HepG2 (cell line): ENCODE measurements at regions not wholly inside any gene's neighbourhood (a gene's known extent, or its start where the extent isn't known, plus 50 kb on each side); places are given as distances from the start of the nearest gene placed in this dataset.

Source experiments
- ATAC-seq: fragments of 200-7000 bp; cut with Tn5 transposase; 3 replicates; pipeline ENCODE4 v1.9.1; 2020; ENCODE audit warnings: mild to moderate bottlenecking, moderate library complexity
- BruUV-seq: library from RNA; stranded (reverse); fragments of 400-500 nt; replicated peaks from 2 replicates; lab custom pipeline; 2021; lab: Mats Ljungman, UMichigan
- CTCF ChIA-PET: fragments of 300-600 bp; formaldehyde crosslinking; extraction: SDS; loops from one replicate; lab custom pipeline; 2021; ENCODE audit warnings: low total read pairs, inconsistent platforms, low intra/inter-chr PET ratio; lab: Yijun Ruan, JAX
- POLR2A ChIA-PET: fragments of 350-600 bp; sonication (Branson Sonifier 250); formaldehyde crosslinking; loops from one replicate; lab custom pipeline; 2020; ENCODE audit warnings: antibody characterized with exemption, inconsistent platforms; lab: Yijun Ruan, JAX
- DNase-seq: peaks from one replicate; pipeline ENCODE4 v3.0.0-alpha.2; 2015; ENCODE audit warnings: low spot score
- FAIRE-seq: peaks from 3 replicates; lab custom pipeline; 2011; peaks lifted over from hg19 to GRCh38; lab: Jason Lieb, UNC
- H2AFZ ChIP-seq: one replicate; pipeline ENCODE4 v1.6.1; 2011; ENCODE audit warnings: low read length, inconsistent platforms
- H3K27ac ChIP-seq: fragments of 300-600 bp; 3 replicates; pipeline ENCODE4 v1.8.0; 2011; ENCODE audit warnings: mixed run types, mild to moderate bottlenecking, mixed read lengths, low read length, inconsistent platforms; ENCODE audit not compliant: insufficient read depth; ENCODE audit errors: extremely low read length
- H3K27me3 ChIP-seq, 2 experiments: fragments of 200-600 bp in 1 of 2; 2 replicates in 1 of 2; 3 replicates in 1 of 2; pipeline versions ENCODE4 v1.6.0 to v1.8.0; 2011; ENCODE audit warnings: low read length in 2 of 2, mild to moderate bottlenecking in 2 of 2, moderate library complexity in 2 of 2, inconsistent platforms in 1 of 2; ENCODE audit not compliant: insufficient read depth in 2 of 2, control insufficient read depth in 1 of 2
- H3K36me3 ChIP-seq, 2 experiments: fragments of 200-600 bp in 1 of 2; replicated peaks in 1 of 2; 2 replicates in 1 of 2; 3 replicates in 1 of 2; pipeline versions ENCODE4 v1.5.1 to v1.8.0; 2011; ENCODE audit warnings: low read length in 2 of 2, inconsistent platforms in 1 of 2; ENCODE audit not compliant: insufficient read depth in 2 of 2, control insufficient read depth in 1 of 2
- H3K4me1 ChIP-seq: 2 replicates; pipeline ENCODE4 v1.5.1; 2012; ENCODE audit warnings: low read length, inconsistent platforms; ENCODE audit not compliant: insufficient read depth
- H3K4me2 ChIP-seq: 2 replicates; pipeline ENCODE4 v1.6.0; 2011; ENCODE audit warnings: low read depth, low read length, inconsistent platforms
- H3K4me3 ChIP-seq, 3 experiments: fragments of 200-600 bp in 1 of 3; sonication (generic), shearing (Covaris generic) in 1 of 3; replicated peaks in 1 of 3; 2 replicates each; pipeline ENCODE4 v1.5.1; 2011 to 2016; ENCODE audit warnings: low read length in 3 of 3, inconsistent platforms in 2 of 3, low read depth in 2 of 3, mild to moderate bottlenecking in 2 of 3, control low read depth in 1 of 3, mixed read lengths in 1 of 3; ENCODE audit not compliant: insufficient read depth in 1 of 3
- H3K79me2 ChIP-seq: one replicate; pipeline ENCODE4 v1.6.1; 2011; ENCODE audit warnings: low read length, inconsistent platforms; ENCODE audit not compliant: insufficient read depth
- H3K9ac ChIP-seq: 2 replicates; pipeline ENCODE4 v1.6.0; 2011; ENCODE audit warnings: mild to moderate bottlenecking, low read depth, low read length, inconsistent platforms; ENCODE audit not compliant: insufficient read depth
- H3K9me3 ChIP-seq: 2 replicates; pipeline ENCODE4 v1.5.1; 2012; ENCODE audit warnings: mild to moderate bottlenecking, low read length
- H4K20me1 ChIP-seq: 2 replicates; pipeline ENCODE4 v1.6.0; 2011; ENCODE audit warnings: inconsistent platforms, mild to moderate bottlenecking, low read length, moderate library complexity; ENCODE audit not compliant: insufficient read depth
- ARID4A ChIP-seq: sonication (generic); formaldehyde crosslinking; IDR thresholded peaks from 2 replicates; pipeline ENCODE4 v1.5.0; 2020; ENCODE audit warnings: mild to moderate bottlenecking, missing genetic modification reagents, borderline replicate concordance
- MEIS1 ChIP-seq: sonication (generic); formaldehyde crosslinking; IDR thresholded peaks from 2 replicates; pipeline ENCODE4 v1.9.0; 2021; ENCODE audit warnings: mild to moderate bottlenecking, missing genetic modification reagents, moderate library complexity, borderline replicate concordance
- SIX1 ChIP-seq: sonication (generic); formaldehyde crosslinking; IDR thresholded peaks from 2 replicates; pipeline ENCODE4 v1.4.0; 2020; ENCODE audit warnings: missing genetic modification reagents, borderline replicate concordance
- TAF1 ChIP-seq: sonication (generic); formaldehyde crosslinking; IDR thresholded peaks from 2 replicates; pipeline ENCODE4 v1.4.0; 2020; ENCODE audit warnings: missing genetic modification reagents
- TRAFD1 ChIP-seq: sonication (generic); formaldehyde crosslinking; IDR thresholded peaks from 2 replicates; pipeline ENCODE4 v1.5.1; 2020; ENCODE audit warnings: missing genetic modification reagents, mild to moderate bottlenecking, borderline replicate concordance
- ZC3H13 ChIP-seq: sonication (generic); formaldehyde crosslinking; IDR thresholded peaks from 2 replicates; pipeline ENCODE4 v1.8.1; 2023; ENCODE audit warnings: mild to moderate bottlenecking, missing genetic modification reagents, moderate library complexity
- ZNF143 ChIP-seq: sonication (generic); formaldehyde crosslinking; IDR thresholded peaks from 2 replicates; pipeline ENCODE4 v1.4.0; 2020; ENCODE audit warnings: missing genetic modification reagents
- ZNF24 ChIP-seq: fragments of 450-650 bp; IDR thresholded peaks from 2 replicates; pipeline ENCODE4 v1.6.1; 2017; ENCODE audit warnings: antibody characterized with exemption, mild to moderate bottlenecking
- ZNF724P ChIP-seq: sonication (generic); formaldehyde crosslinking; IDR thresholded peaks from 2 replicates; pipeline ENCODE4 v1.8.0; 2022; ENCODE audit warnings: missing genetic modification reagents, borderline replicate concordance
- ZNF761 ChIP-seq: sonication (generic); formaldehyde crosslinking; conservative IDR thresholded peaks from 2 replicates; pipeline ENCODE4 v1.4.0; 2020; ENCODE audit warnings: mild to moderate bottlenecking, missing genetic modification reagents
- ZSCAN9 ChIP-seq: IDR thresholded peaks from 2 replicates; pipeline ENCODE4 v1.6.1; 2016; ENCODE audit warnings: borderline replicate concordance
- WGBS: methylation state at CpG from one replicate; pipeline ENCODE4 v1.1.6; 2017; ENCODE audit warnings: low lambda C conversion rate; 5-methylcytosine and 5-hydroxymethylcytosine counted together
- in situ Hi-C: cut with HindIII; loops from 2 replicates; pipeline ENCODE4 v1.10.0; 2017; ENCODE audit warnings: low pct_unique_long_range_greater_than_20kb; ENCODE audit not compliant: extremely low pct_ligation_motif_present
- intact Hi-C: fragments of 100-400 bp; cut with micrococcal nuclease; formaldehyde crosslinking; loops from one replicate; pipeline ENCODE4 v1.10.0; 2022; ENCODE audit not compliant: unreplicated experiment
- TF ChIP-seq, protein P1 (sequence below): sonication (generic); formaldehyde crosslinking; IDR thresholded peaks from 2 replicates; pipeline ENCODE4 v1.9.0; 2022; ENCODE audit warnings: low read depth, missing genetic modification reagents
- TF ChIP-seq, protein P2 (sequence below): sonication (generic); formaldehyde crosslinking; IDR thresholded peaks from 2 replicates; pipeline ENCODE4 v1.8.0; 2022; ENCODE audit warnings: missing genetic modification reagents, mild to moderate bottlenecking, moderate library complexity, borderline replicate concordance

- 8% methylated on average over 2 of the region's 2 CpGs for WGBS
- no peak overlapping the region for H3K4me3 ChIP-seq
- intact Hi-C loops (no loop called here), in situ Hi-C loops (no loop called here)
- no peaks in the 10 kb centered on the region for H3K36me3 ChIP-seq
- ATAC-seq (no peak), DNase-seq (no peak), FAIRE-seq (no peak)
- H3K27ac ChIP-seq, result no peak overlapping the region
- BruUV-seq, result no TSS peak
- H4K20me1 ChIP-seq, result no peaks in the 10 kb centered on the region
- no peak overlapping the region for H3K4me2 ChIP-seq
- H3K27me3 ChIP-seq, result no peaks in the 10 kb centered on the region; a peak in 1 of 5 replicates
- no peak overlapping the region for H2AFZ ChIP-seq
- H3K79me2 ChIP-seq, result no peaks in the 10 kb centered on the region
- POLR2A ChIA-PET, result no interaction called here
- no peaks in the 10 kb centered on the region for H3K9me3 ChIP-seq
- CTCF ChIA-PET, result no interaction called here
- no peak overlapping the region for H3K9ac ChIP-seq
- no peaks in the 10 kb centered on the region for H3K4me1 ChIP-seq
- TF ChIP-seq ZNF761 (CRISPR knock-in tag) (no peak), TAF1 (CRISPR knock-in tag) (no peak), ZC3H13 (CRISPR knock-in tag) (no peak), MEIS1 (no peak), ZSCAN9 (no peak), ZNF143 (no peak), ZNF724P (CRISPR knock-in tag) (no peak), TRAFD1 (CRISPR knock-in tag) (no peak), ARID4A (CRISPR knock-in tag) (no peak), SIX1 (CRISPR knock-in tag) (no peak), ZNF24 (no peak)
- TF ChIP-seq, protein P1, sequence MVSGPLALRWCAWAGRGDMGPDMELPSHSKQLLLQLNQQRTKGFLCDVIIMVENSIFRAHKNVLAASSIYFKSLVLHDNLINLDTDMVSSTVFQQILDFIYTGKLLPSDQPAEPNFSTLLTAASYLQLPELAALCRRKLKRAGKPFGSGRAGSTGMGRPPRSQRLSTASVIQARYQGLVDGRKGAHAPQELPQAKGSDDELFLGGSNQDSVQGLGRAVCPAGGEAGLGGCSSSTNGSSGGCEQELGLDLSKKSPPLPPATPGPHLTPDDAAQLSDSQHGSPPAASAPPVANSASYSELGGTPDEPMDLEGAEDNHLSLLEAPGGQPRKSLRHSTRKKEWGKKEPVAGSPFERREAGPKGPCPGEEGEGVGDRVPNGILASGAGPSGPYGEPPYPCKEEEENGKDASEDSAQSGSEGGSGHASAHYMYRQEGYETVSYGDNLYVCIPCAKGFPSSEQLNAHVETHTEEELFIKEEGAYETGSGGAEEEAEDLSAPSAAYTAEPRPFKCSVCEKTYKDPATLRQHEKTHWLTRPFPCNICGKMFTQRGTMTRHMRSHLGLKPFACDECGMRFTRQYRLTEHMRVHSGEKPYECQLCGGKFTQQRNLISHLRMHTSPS (CRISPR knock-in tag), result no peak
- TF ChIP-seq, protein P2, sequence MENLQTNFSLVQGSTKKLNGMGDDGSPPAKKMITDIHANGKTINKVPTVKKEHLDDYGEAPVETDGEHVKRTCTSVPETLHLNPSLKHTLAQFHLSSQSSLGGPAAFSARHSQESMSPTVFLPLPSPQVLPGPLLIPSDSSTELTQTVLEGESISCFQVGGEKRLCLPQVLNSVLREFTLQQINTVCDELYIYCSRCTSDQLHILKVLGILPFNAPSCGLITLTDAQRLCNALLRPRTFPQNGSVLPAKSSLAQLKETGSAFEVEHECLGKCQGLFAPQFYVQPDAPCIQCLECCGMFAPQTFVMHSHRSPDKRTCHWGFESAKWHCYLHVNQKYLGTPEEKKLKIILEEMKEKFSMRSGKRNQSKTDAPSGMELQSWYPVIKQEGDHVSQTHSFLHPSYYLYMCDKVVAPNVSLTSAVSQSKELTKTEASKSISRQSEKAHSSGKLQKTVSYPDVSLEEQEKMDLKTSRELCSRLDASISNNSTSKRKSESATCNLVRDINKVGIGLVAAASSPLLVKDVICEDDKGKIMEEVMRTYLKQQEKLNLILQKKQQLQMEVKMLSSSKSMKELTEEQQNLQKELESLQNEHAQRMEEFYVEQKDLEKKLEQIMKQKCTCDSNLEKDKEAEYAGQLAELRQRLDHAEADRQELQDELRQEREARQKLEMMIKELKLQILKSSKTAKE (CRISPR knock-in tag), result no peak
These were observed 422.4 kb downstream of the DSEL start for GRCh38 chr18:67094123-67094522.
